ENCODE measurements at regions not wholly inside any gene's neighbourhood (a gene's known extent, or its start where the extent isn't known, plus 50 kb on each side); places are given as distances from the start of the nearest gene placed in this dataset.

DNA sequence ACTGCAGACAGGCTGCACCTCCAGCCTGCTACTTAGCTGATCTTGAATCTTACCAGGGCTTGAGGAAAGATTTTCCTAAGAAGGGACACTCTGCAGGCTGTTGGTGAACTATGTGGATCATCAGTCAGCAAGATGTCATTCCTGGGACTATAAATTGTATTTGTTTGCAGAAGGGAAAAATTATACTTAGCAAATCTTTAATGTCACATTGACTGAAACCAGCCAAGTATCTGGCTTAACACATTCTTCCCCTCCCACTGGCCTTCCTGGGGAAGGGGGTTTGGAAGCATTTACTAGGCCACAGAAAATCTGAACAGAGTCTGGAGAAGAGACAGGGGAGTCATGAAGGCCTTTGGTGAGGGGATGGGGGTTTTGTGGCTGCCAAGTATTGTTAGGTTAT, 156.7 kb upstream of the EOLA2 start:
- intact Hi-C loops (cut with micrococcal nuclease; ENCODE audit: unreplicated experiment), result no loop called here
- Histone ChIP-seq H3K9me3 (ENCODE audit: control insufficient read depth, insufficient read depth, low read depth, low read length) (no peaks in the 10 kb centered on the region), H3K27ac (ENCODE audit: low read length) (no peak overlapping the region), H3K4me3 (ENCODE audit: low read depth in 2 of 2, low read length in 2 of 2) (no peak overlapping the region), H3K4me1 (ENCODE audit: control insufficient read depth, insufficient read depth, low read length) (no peaks in the 10 kb centered on the region), H3K27me3 (ENCODE audit: control insufficient read depth, insufficient read depth, low read length) (no peaks in the 10 kb centered on the region), H3K36me3 (ENCODE audit: control insufficient read depth, insufficient read depth, low read length) (no peaks in the 10 kb centered on the region)
- no peak for DNase-seq (ENCODE audit: low read depth, low spot score)
- no peak for ATAC-seq
- POLR2A ChIA-PET, result no interaction called here
- TF ChIP-seq, protein P1, sequence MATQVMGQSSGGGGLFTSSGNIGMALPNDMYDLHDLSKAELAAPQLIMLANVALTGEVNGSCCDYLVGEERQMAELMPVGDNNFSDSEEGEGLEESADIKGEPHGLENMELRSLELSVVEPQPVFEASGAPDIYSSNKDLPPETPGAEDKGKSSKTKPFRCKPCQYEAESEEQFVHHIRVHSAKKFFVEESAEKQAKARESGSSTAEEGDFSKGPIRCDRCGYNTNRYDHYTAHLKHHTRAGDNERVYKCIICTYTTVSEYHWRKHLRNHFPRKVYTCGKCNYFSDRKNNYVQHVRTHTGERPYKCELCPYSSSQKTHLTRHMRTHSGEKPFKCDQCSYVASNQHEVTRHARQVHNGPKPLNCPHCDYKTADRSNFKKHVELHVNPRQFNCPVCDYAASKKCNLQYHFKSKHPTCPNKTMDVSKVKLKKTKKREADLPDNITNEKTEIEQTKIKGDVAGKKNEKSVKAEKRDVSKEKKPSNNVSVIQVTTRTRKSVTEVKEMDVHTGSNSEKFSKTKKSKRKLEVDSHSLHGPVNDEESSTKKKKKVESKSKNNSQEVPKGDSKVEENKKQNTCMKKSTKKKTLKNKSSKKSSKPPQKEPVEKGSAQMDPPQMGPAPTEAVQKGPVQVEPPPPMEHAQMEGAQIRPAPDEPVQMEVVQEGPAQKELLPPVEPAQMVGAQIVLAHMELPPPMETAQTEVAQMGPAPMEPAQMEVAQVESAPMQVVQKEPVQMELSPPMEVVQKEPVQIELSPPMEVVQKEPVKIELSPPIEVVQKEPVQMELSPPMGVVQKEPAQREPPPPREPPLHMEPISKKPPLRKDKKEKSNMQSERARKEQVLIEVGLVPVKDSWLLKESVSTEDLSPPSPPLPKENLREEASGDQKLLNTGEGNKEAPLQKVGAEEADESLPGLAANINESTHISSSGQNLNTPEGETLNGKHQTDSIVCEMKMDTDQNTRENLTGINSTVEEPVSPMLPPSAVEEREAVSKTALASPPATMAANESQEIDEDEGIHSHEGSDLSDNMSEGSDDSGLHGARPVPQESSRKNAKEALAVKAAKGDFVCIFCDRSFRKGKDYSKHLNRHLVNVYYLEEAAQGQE (IDR thresholded peaks at IDR 0.05; ENCODE audit: insufficient read depth in 1 of 2, low read depth in 2 of 2, low read length in 1 of 2), result no peak
- no peak for TF ChIP-seq TCF7L2 (IDR thresholded peaks at IDR 0.05; ENCODE audit: low read depth, low read length)
- TF ChIP-seq SIN3A (IDR thresholded peaks at IDR 0.05; ENCODE audit: borderline replicate concordance, insufficient read depth, low read depth, low read length), result no peak
- TF ChIP-seq, protein P2, sequence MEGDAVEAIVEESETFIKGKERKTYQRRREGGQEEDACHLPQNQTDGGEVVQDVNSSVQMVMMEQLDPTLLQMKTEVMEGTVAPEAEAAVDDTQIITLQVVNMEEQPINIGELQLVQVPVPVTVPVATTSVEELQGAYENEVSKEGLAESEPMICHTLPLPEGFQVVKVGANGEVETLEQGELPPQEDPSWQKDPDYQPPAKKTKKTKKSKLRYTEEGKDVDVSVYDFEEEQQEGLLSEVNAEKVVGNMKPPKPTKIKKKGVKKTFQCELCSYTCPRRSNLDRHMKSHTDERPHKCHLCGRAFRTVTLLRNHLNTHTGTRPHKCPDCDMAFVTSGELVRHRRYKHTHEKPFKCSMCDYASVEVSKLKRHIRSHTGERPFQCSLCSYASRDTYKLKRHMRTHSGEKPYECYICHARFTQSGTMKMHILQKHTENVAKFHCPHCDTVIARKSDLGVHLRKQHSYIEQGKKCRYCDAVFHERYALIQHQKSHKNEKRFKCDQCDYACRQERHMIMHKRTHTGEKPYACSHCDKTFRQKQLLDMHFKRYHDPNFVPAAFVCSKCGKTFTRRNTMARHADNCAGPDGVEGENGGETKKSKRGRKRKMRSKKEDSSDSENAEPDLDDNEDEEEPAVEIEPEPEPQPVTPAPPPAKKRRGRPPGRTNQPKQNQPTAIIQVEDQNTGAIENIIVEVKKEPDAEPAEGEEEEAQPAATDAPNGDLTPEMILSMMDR (IDR thresholded peaks at IDR 0.05), result no peak
- TF ChIP-seq POLR2AphosphoS5 (IDR thresholded peaks at IDR 0.05; ENCODE audit: low read depth, low read length), result no peak
- CTCF ChIA-PET, result no interaction called here
- in situ Hi-C loops (cut with HindIII; ENCODE audit: low pct_unique_long_range_greater_than_20kb, low sequenced_read_pairs), result no loop called here
- no TSS peak for BruUV-seq (replicated peaks)

DNA sequence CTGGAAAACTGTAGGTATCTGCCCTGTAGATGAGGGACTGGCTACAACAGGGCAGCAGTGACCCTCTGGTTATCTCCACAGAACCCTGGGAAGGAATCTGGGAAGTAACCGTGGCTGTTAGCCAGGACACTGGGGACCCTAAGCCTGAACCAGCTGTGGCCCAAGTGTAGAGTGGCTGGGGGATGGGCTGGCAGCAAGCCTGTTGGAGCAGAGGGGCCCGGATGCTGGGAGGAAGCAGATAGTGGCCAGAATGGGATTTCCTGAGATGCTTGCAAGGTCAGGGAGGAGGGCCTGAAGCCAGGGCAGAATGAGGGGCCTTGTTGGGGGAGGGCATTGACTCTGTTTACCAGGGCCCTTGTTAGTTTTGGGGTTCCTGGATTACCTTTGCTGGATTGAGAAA, 161.0 kb upstream of the EOLA2 start:
- no peaks in the 10 kb centered on the region for H3K36me3 ChIP-seq (ENCODE audit: control insufficient read depth, insufficient read depth, low read length)
- no peak for DNase-seq (ENCODE audit: low read depth, low spot score)
- TF ChIP-seq SIN3A (IDR thresholded peaks at IDR 0.05; ENCODE audit: borderline replicate concordance, insufficient read depth, low read depth, low read length) (no peak), TCF7L2 (IDR thresholded peaks at IDR 0.05; ENCODE audit: low read depth, low read length) (no peak), POLR2AphosphoS5 (IDR thresholded peaks at IDR 0.05; ENCODE audit: low read depth, low read length) (no peak)
- TF ChIP-seq, protein P2 (IDR thresholded peaks at IDR 0.05), result no peak
- TF ChIP-seq, protein P1 (IDR thresholded peaks at IDR 0.05; ENCODE audit: insufficient read depth in 1 of 2, low read depth in 2 of 2, low read length in 1 of 2), result no peak
- no peak overlapping the region for H3K4me3 ChIP-seq (ENCODE audit: low read depth in 2 of 2, low read length in 2 of 2)
- in situ Hi-C loops (cut with HindIII; ENCODE audit: low pct_unique_long_range_greater_than_20kb, low sequenced_read_pairs) (no loop called here), intact Hi-C loops (cut with micrococcal nuclease; ENCODE audit: unreplicated experiment) (no loop called here)
- ATAC-seq, result no peak
- H3K4me1 ChIP-seq (ENCODE audit: control insufficient read depth, insufficient read depth, low read length), result no peaks in the 10 kb centered on the region
- POLR2A ChIA-PET, result no interaction called here
- CTCF ChIA-PET, result no interaction called here
- H3K27me3 ChIP-seq (ENCODE audit: control insufficient read depth, insufficient read depth, low read length), result no peaks in the 10 kb centered on the region
- no TSS peak for BruUV-seq (replicated peaks)
- no peak overlapping the region for H3K27ac ChIP-seq (ENCODE audit: low read length)
- H3K9me3 ChIP-seq (ENCODE audit: control insufficient read depth, insufficient read depth, low read depth, low read length), result no peaks in the 10 kb centered on the region

Data from Panc1 (cell line).